Hepatocyte (in vitro differentiated cells): ENCODE measurements at regions not wholly inside any gene's neighbourhood (a gene's known extent, or its start where the extent isn't known, plus 50 kb on each side); places are given as distances from the start of the nearest gene placed in this dataset.

Experiments used
- CTCF ChIP-seq: fragments of 200-600 bp; sonication (generic); IDR thresholded peaks from 2 replicates; pipeline ENCODE4 v1.5.1; 2016; ENCODE audit warnings: antibody characterized with exemption, mild to moderate bottlenecking; ENCODE audit not compliant: poor library complexity
- EZH2 ChIP-seq: fragments of 200-600 bp; sonication (generic); IDR thresholded peaks from 2 replicates; pipeline ENCODE4 v1.6.1; 2016; ENCODE audit warnings: antibody characterized with exemption, mild to moderate bottlenecking, borderline replicate concordance
- EZH2phosphoT487 ChIP-seq: fragments of 200-600 bp; sonication (generic); IDR thresholded peaks from one replicate; pipeline ENCODE4 v1.6.1; 2018; ENCODE audit warnings: antibody characterized with exemption, mild to moderate bottlenecking, low read depth, moderate library complexity; ENCODE audit not compliant: unreplicated experiment, severe bottlenecking

GRCh38 chr11:133719532-133720235, 125.6 kb downstream of the SPATA19 start:
- no peak for TF ChIP-seq EZH2
- TF ChIP-seq EZH2phosphoT487: no peak
- TF ChIP-seq CTCF: no peak
